ENCODE measurements at regions not wholly inside any gene's neighbourhood (a gene's known extent, or its start where the extent isn't known, plus 50 kb on each side); places are given as distances from the start of the nearest gene placed in this dataset.

DNA sequence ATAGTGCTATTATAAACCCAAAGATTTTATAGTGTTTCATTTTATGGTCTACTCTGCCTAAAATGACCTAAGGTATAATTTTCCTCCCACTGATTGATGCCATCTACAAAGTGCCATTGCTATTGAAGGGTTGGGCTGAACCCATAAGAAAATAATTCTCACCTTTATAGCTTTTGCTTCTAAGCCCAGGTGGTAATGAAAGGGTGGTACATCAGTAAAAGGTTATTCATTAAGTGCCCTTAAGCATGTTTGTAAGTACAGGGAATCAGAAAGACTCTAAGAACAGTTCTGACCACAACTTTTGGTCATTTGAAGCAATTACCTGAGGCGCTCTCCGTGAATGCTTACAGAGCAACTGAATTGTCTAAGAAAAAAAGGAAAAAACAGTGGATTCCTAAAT, 1247.3 kb downstream of the NXPH1 start:
- DNase-seq, result no peak
- Histone ChIP-seq H3K27me3 (ENCODE audit: insufficient read depth, low read depth, severe bottlenecking) (no peaks in the 10 kb centered on the region), H3K4me3 (ENCODE audit: low read depth, low read length) (no peak overlapping the region), H3K9me3 (ENCODE audit: severe bottlenecking) (no peaks in the 10 kb centered on the region), H3K27ac (no peak overlapping the region), H3K36me3 (no peaks in the 10 kb centered on the region)
- TF ChIP-seq, protein P1, sequence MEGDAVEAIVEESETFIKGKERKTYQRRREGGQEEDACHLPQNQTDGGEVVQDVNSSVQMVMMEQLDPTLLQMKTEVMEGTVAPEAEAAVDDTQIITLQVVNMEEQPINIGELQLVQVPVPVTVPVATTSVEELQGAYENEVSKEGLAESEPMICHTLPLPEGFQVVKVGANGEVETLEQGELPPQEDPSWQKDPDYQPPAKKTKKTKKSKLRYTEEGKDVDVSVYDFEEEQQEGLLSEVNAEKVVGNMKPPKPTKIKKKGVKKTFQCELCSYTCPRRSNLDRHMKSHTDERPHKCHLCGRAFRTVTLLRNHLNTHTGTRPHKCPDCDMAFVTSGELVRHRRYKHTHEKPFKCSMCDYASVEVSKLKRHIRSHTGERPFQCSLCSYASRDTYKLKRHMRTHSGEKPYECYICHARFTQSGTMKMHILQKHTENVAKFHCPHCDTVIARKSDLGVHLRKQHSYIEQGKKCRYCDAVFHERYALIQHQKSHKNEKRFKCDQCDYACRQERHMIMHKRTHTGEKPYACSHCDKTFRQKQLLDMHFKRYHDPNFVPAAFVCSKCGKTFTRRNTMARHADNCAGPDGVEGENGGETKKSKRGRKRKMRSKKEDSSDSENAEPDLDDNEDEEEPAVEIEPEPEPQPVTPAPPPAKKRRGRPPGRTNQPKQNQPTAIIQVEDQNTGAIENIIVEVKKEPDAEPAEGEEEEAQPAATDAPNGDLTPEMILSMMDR (IDR thresholded peaks at IDR 0.05; ENCODE audit: low read depth, low read length), result no peak

DNA sequence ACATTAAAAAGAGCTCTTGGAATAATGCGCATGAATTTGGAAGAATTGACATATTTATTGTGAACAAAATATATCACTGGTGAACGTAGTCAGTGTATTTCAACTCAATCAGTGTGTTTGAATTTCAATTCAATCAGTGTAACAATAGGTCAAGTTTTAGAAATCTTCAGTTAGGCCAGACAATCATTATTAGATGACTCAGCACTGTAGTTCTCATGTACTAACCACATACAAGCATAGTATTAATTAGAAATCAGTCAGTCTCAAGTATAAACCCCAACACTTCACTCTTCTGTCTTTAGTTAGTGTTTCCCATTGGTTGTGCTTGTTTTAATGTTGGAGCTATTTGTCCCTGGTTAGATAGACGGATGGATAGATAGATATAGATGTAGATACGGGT, 1247.9 kb downstream of the NXPH1 start:
- Histone ChIP-seq H3K27ac (no peak overlapping the region), H3K36me3 (no peaks in the 10 kb centered on the region), H3K4me3 (ENCODE audit: low read depth, low read length) (no peak overlapping the region), H3K9me3 (ENCODE audit: severe bottlenecking) (no peaks in the 10 kb centered on the region), H3K27me3 (ENCODE audit: insufficient read depth, low read depth, severe bottlenecking) (no peaks in the 10 kb centered on the region)
- TF ChIP-seq, protein P1 (IDR thresholded peaks at IDR 0.05; ENCODE audit: low read depth, low read length), result no peak
- DNase-seq, result no peak

DNA sequence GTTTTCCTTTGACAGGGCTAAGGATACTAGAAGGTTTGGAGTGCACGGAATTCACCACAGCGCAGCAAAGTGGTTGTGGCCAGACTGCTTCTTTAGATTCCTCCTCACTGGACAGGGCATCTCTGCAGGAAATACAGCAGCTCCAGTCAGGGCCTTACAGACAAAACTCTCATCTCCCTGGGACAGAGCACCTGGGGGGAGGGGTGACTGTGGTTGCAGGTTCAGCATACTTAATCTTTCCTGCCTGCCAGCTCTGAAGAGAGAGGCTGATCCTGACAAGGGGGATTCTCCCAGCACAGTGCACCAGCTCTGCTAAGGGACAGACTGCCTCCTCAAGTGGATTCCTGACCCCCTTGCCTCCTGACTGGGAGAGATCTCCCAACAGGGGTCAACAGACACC, 1257.9 kb downstream of the NXPH1 start:
- Histone ChIP-seq H3K9me3 (ENCODE audit: severe bottlenecking) (no peaks in the 10 kb centered on the region), H3K27me3 (ENCODE audit: insufficient read depth, low read depth, severe bottlenecking) (no peaks in the 10 kb centered on the region), H3K27ac (peak overlapping the region; percentile 37; the same call in 1 of the 2 replicates), H3K36me3 (no peaks in the 10 kb centered on the region), H3K4me3 (ENCODE audit: low read depth, low read length) (no peak overlapping the region)
- TF ChIP-seq, protein P1 (IDR thresholded peaks at IDR 0.05; ENCODE audit: low read depth, low read length), result no peak
- DNase-seq, result peak; percentile 85

DNA sequence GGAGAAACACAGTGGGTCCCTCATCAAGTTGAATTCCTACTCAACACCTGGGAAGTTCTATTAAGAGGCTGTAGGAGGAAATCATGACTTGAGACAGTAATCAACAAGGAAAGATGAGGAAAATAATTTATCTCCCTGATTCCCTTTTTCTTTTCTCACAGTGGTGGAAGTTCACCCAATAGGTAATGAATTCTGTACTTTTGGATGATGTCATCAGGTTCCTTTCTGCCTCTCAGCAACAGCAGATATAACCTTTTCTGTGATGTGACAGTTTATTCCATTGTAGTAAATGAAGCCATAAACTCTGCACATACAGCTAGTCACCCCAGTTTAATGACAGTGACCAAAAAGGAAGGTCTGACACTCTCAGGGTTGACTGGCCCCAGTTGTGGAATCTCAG, 1265.0 kb downstream of the NXPH1 start:
- TF ChIP-seq, protein P1 (IDR thresholded peaks at IDR 0.05; ENCODE audit: low read depth, low read length), result no peak
- no peaks in the 10 kb centered on the region for H3K27me3 ChIP-seq (ENCODE audit: insufficient read depth, low read depth, severe bottlenecking)
- no peaks in the 10 kb centered on the region for H3K9me3 ChIP-seq (ENCODE audit: severe bottlenecking)
- no peak overlapping the region for H3K27ac ChIP-seq
- H3K4me3 ChIP-seq (ENCODE audit: low read depth, low read length), result no peak overlapping the region
- no peak for DNase-seq
- H3K36me3 ChIP-seq, result no peaks in the 10 kb centered on the region

DNA sequence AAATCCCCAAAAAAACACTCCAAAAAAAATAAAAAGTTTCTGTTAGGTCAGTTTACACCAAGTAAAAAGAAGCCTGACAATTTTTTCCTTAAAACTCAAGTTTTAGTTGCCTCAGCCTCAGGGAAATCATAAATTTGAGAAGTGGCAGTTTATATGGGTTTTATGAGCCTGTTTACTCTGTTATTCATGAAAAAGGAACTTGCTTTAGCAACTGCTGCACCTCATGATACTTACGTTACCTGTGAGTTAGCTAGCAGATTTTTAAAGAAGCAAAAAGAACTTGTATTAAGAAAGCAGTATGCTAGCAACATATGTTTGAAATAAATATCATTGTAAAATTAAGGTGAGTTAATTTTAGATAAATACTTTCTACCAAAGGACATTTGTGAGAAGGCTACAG, 1264.5 kb upstream of the PHF14 start:
- DNase-seq, result no peak
- no peaks in the 10 kb centered on the region for H3K9me3 ChIP-seq (ENCODE audit: severe bottlenecking)
- H3K4me3 ChIP-seq (ENCODE audit: low read depth, low read length), result no peak overlapping the region
- no peaks in the 10 kb centered on the region for H3K27me3 ChIP-seq (ENCODE audit: insufficient read depth, low read depth, severe bottlenecking)
- TF ChIP-seq, protein P1 (IDR thresholded peaks at IDR 0.05; ENCODE audit: low read depth, low read length), result no peak
- no peaks in the 10 kb centered on the region for H3K36me3 ChIP-seq
- H3K27ac ChIP-seq, result no peak overlapping the region

DNA sequence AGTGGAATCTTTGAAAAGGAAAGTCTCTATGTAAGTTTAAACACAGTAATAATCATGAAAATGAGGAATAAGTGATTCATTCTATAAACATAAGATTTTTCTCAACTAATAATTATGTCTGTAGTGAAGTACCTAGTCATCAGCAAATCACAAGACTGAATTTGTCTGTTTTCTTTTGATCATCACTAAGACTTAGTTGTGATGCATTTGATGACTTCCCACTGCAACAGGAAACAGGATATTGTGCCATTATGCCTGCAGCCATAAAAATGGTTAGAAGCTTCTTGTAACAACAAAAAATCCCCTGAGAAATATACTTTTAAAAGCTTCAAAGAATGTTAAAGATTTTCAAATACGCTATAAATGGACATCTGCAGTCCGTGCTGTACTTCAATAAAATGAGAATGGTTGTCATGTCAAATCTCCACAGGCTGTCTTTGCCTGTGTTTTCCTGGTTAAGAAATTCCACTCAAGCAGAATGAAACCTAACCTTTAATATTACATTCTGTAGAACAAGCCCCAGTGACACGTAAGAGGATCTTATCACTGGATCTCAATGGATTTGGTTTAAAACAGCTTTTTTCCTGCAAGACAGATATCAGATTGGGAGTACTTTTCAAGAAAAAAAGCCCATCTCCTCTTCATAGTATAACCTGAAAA, 1262.3 kb upstream of the PHF14 start:
- TF ChIP-seq, protein P1 (IDR thresholded peaks at IDR 0.05; ENCODE audit: low read depth, low read length), result no peak
- no peak for DNase-seq
- no peak overlapping the region for H3K4me3 ChIP-seq (ENCODE audit: low read depth, low read length)
- no peaks in the 10 kb centered on the region for H3K36me3 ChIP-seq
- H3K27ac ChIP-seq, result no peak overlapping the region
- H3K9me3 ChIP-seq (ENCODE audit: severe bottlenecking), result no peaks in the 10 kb centered on the region
- H3K27me3 ChIP-seq (ENCODE audit: insufficient read depth, low read depth, severe bottlenecking), result no peaks in the 10 kb centered on the region
